ENCODE measurements at regions not wholly inside any gene's neighbourhood (a gene's known extent, or its start where the extent isn't known, plus 50 kb on each side); places are given as distances from the start of the nearest gene placed in this dataset.

DNA sequence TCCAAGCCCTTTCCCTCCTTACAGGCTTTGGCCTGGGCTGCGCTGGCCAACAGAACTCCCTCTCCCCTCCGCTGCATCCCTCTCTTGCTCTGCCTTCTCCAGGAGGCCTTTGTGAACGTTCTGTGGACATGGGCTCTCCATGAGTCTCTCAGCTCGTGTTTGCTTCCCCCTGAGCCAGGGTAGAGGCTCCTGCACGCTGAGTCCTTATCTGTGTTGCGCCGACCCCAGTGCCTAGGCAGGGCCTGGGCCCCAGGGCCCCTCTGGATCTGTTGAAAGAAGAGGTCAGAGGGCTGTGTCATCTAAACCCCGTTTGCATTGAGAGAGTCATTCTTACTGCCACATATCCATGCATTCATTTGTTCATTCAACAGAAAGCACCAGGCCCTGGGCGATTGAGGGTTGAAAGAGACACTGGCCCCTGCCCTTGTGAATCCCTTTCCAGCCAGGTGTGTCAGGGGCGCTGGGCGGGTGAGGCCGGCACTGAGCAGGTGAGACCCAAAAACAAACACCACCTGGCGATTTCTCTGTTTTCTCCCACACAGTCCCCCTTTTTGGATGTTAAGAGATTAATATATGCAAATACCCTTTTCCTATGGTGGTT, 111.2 kb upstream of the IER5L start:
- Histone ChIP-seq H3K4me3 (ENCODE audit: low read length) (no peak overlapping the region), H3K9me3 (ENCODE audit: insufficient read depth, low read depth, low read length) (no peaks in the 10 kb centered on the region), H3K27ac (ENCODE audit: low read length) (no peak overlapping the region), H3K36me3 (ENCODE audit: insufficient read depth, low read depth, low read length) (no peaks in the 10 kb centered on the region), H3K9ac (ENCODE audit: low read depth, low read length) (no peak overlapping the region), H3K4me1 (ENCODE audit: insufficient read depth, low read length) (no peaks in the 10 kb centered on the region), H3K27me3 (ENCODE audit: insufficient read depth, low read length) (no peaks in the 10 kb centered on the region)

DNA sequence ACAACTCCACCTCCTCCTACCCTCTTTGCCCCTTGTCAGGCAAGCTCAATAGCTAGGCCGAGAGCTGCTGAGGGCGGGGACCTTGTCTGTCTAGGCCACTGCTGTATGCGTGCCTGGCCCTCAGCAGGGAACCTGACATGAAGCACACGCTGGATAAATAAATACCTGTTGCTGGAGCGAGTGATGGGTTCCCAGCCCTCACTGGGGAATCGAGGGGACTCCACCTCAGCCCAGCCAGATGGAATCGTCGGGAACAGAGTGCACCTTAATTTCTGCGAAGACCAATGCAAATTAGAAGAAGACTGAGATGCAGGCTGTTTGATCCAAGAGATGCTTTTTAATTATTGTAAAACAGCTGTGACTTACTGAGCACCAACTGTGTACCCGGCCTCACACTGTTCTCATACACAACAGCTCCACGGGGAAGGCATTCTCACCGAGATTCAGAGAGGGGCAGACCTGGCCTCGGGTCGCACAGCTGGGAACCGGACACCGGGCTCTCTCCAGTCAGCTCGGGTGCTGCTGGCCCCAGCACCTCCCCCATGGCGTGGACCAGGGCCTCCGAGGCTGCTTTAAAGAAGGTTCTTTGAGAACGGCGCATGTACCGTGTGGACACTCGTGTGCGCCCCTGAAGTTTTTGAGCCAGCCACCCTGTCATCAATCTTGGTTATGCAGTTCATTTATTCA, 109.7 kb upstream of the IER5L start:
- Histone ChIP-seq H3K4me1 (ENCODE audit: insufficient read depth, low read length) (no peaks in the 10 kb centered on the region; the same call in 1 of the 2 replicates), H3K9ac (ENCODE audit: low read depth, low read length) (no peak overlapping the region), H3K9me3 (ENCODE audit: insufficient read depth, low read depth, low read length) (no peaks in the 10 kb centered on the region), H3K27me3 (ENCODE audit: insufficient read depth, low read length) (no peaks in the 10 kb centered on the region), H3K4me3 (ENCODE audit: low read length) (no peak overlapping the region), H3K27ac (ENCODE audit: low read length) (no peak overlapping the region), H3K36me3 (ENCODE audit: insufficient read depth, low read depth, low read length) (no peaks in the 10 kb centered on the region)

DNA sequence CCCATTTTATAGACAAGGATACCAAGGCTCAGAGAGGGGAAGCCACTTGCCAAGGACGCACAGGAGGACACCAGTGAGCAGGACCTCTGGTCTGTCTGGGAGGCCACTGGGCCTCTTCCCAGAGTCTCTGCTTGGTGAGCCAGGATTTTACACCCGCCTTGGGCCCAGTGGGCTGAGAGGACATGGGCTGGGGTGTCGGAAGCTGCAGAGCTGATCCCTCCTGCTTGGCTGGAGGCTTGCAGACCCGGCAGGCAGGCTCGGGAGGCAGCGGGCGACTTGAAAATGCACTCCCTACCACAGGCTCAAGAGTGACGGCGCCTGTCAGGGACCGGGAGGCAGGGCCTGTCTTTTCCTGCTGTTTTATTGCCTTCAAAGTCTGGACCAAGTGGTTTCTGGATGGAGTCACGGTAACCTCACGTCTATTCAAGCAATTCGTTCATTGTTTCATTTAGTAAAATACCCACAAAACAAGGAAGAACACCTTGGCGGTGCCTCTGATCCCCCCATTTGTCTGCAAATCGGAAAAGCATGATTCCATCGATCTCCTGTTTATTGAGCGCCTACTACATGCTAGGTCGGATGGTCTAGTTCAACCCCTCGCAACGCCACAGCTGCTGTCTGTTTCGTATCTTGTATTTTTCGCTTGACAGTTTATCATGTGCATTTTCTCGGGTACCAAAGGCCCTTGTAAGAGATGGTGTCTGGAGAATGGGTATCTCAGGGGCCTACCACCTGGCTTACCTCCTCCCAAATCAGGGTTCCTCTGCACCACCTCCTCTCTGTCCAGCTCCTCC, 108.1 kb upstream of the IER5L start:
- no peaks in the 10 kb centered on the region for H3K27me3 ChIP-seq (ENCODE audit: insufficient read depth, low read length)
- no peak overlapping the region for H3K4me3 ChIP-seq (ENCODE audit: low read length)
- H3K9me3 ChIP-seq (ENCODE audit: insufficient read depth, low read depth, low read length): no peaks in the 10 kb centered on the region
- no peak overlapping the region for H3K9ac ChIP-seq (ENCODE audit: low read depth, low read length)
- H3K36me3 ChIP-seq (ENCODE audit: insufficient read depth, low read depth, low read length): no peaks in the 10 kb centered on the region
- peaks cover 2% of the 10 kb centered on the region; the same call in 1 of the 2 replicates for H3K4me1 ChIP-seq (ENCODE audit: insufficient read depth, low read length)
- no peak overlapping the region for H3K27ac ChIP-seq (ENCODE audit: low read length)

DNA sequence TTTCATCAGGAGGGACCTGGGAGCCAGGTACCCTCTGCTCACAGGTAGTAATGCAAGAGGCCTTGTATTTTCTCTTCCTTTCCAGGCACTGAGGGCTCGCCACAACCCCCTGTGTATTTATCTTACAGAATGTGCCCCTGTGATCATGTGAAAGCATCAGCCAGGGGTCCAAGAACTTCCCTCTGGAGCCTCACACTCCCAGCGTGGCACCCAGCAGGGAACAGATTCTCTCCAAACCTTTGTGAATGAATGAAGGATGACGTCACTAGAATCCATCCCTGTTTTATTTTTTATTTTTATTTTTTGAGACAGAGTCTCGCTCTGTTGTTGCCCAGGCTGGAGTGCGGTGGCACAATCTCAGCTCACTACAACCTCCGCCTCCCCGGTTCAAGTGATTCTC, 107.3 kb upstream of the IER5L start:
- Histone ChIP-seq H3K27ac (ENCODE audit: low read length) (no peak overlapping the region), H3K9me3 (ENCODE audit: insufficient read depth, low read depth, low read length) (no peaks in the 10 kb centered on the region), H3K4me3 (ENCODE audit: low read length) (no peak overlapping the region), H3K4me1 (ENCODE audit: insufficient read depth, low read length) (peaks cover 2% of the 10 kb centered on the region; the same call in 1 of the 2 replicates), H3K36me3 (ENCODE audit: insufficient read depth, low read depth, low read length) (no peaks in the 10 kb centered on the region), H3K9ac (ENCODE audit: low read depth, low read length) (no peak overlapping the region), H3K27me3 (ENCODE audit: insufficient read depth, low read length) (no peaks in the 10 kb centered on the region)

DNA sequence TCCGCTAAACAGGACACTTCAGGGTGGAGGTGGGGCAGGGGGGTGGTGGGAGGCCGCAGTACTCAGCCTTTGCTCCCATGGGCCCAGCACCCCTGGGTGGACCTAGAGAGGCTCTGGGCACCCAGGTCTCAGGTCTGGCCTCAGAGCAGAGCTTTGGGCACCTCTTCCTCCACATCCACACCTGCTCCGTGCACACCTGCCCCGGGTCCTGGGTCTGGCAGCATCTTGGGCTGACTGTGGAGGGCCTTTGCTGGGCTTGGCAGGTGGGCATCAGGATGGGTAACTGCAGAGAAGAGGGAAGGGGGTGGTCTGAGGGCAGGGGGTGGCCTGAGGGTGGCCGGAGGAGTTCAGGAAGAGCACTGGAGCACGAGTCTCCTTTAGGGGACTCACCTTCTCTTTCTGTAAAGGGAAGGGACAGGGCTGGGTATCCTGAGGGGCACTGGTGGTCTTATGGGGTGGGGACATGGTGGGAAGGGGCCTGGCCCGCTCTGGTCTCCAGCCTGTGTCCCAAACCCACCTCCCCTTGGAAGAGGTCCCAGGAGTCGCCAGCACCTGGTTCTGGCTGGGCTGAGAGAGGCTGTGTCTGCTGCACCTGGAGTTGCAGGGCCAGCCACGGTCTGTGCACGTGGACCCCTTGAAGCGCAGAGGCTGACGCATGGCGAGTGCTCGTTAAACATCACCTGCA, 106.7 kb upstream of the IER5L start:
- no peak overlapping the region for H3K27ac ChIP-seq (ENCODE audit: low read length)

DNA sequence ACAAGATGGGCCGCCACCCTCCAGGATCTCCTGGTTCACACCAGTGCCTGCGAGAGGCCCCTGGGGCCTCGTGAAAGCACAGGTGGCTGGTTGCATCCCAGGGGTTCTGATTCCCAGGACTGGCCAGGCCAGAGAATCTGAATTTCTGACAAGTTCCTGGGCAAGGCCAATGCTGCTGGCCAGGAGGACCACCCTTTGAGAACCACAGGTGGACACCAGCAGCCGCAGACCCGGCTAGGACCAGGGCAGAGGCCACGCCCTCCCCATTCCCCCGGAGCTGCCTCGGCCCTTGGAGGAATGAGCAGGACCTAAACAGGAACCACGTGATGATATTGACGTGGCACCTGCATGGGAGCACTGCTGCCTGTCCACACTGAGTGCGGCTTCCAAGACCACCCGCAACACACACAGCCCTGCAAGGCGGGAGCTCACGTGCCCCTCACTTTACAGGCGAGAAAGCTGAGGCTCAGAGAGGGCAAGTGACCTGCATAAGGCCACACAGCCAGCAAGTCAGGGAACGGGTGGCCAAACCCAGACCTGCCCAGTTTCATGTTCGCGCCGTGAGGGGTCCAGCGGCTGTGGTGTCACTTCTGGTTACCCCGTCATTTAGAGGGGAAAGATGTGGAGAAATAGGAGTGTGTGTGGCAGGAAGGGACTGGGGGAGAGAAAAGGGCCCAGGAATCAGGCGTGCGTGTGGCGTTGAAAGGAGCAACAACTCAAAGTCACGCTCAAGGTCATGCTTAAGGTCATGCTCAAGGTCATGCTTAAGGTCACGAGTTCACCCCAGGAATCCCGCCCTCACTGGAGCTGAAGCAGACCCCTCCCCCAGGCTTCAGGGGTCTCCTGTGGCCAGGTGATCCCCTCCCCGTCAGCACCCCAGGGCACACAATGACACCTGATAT, 105.9 kb upstream of the IER5L start:
- Histone ChIP-seq H3K4me3 (ENCODE audit: low read length) (no peak overlapping the region), H3K36me3 (ENCODE audit: insufficient read depth, low read depth, low read length) (no peaks in the 10 kb centered on the region), H3K27ac (ENCODE audit: low read length) (no peak overlapping the region), H3K4me1 (ENCODE audit: insufficient read depth, low read length) (peaks cover 2% of the 10 kb centered on the region; the same call in 1 of the 2 replicates), H3K9me3 (ENCODE audit: insufficient read depth, low read depth, low read length) (no peaks in the 10 kb centered on the region), H3K27me3 (ENCODE audit: insufficient read depth, low read length) (no peaks in the 10 kb centered on the region), H3K9ac (ENCODE audit: low read depth, low read length) (no peak overlapping the region)

More for the DNA sequence above, 106.7 kb upstream of the IER5L start:
- H3K27me3 ChIP-seq (ENCODE audit: insufficient read depth, low read length): no peaks in the 10 kb centered on the region
- no peaks in the 10 kb centered on the region for H3K9me3 ChIP-seq (ENCODE audit: insufficient read depth, low read depth, low read length)
- no peak overlapping the region for H3K4me3 ChIP-seq (ENCODE audit: low read length)
- peaks cover 2% of the 10 kb centered on the region; the same call in 1 of the 2 replicates for H3K4me1 ChIP-seq (ENCODE audit: insufficient read depth, low read length)
- H3K9ac ChIP-seq (ENCODE audit: low read depth, low read length): no peak overlapping the region
- no peaks in the 10 kb centered on the region for H3K36me3 ChIP-seq (ENCODE audit: insufficient read depth, low read depth, low read length)

DNA sequence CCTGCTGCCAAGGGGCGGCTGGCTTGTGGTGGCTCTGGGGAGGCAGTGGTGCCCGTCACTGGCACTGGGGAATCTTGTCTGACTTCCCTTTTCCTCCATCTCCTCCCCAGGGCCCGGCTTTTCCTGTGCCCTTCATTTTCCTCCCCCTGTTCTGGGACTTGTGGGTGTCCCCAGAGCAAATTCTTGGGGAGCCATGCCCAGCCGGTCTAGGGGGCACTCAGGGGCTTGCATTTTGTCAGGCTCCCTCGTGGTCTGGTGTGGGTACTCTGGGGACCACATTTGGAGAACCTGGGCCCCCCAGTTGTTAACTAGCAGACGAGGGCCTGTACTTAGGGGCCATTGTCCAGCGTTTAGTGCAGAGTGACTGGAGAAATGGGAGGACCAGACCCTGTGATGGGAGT, 105.2 kb upstream of the IER5L start:
- Histone ChIP-seq H3K4me1 (ENCODE audit: insufficient read depth, low read length) (peaks cover 7% of the 10 kb centered on the region; the same call in 1 of the 2 replicates), H3K4me3 (ENCODE audit: low read length) (no peak overlapping the region), H3K27ac (ENCODE audit: low read length) (no peak overlapping the region), H3K9me3 (ENCODE audit: insufficient read depth, low read depth, low read length) (no peaks in the 10 kb centered on the region), H3K27me3 (ENCODE audit: insufficient read depth, low read length) (no peaks in the 10 kb centered on the region), H3K9ac (ENCODE audit: low read depth, low read length) (no peak overlapping the region), H3K36me3 (ENCODE audit: insufficient read depth, low read depth, low read length) (no peaks in the 10 kb centered on the region)

DNA sequence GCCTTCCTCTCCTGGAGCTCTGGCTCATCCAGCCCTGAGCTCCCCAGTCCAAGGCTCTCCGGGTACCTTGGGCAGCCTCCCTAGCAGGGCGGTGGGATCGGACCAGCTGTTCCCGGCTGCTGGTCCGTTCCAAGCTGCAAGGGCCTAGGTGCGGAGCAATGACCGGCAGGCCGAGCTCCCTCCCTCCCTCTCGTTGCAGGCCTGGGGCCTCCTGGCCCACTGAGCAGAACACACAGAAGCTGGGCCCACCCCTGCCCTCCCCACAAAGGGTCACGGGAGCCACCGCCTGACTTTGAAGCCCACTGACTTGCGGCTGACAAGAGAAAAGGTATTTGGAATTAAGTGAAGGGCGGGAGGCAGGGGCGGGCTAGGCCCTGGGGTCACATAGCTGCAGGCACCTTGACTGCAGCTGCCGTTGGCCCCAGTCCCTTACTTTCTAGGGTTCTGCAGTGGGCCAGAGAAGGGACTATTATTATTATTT, 104.7 kb upstream of the IER5L start:
- peaks cover 10% of the 10 kb centered on the region; the same call in 1 of the 2 replicates for H3K4me1 ChIP-seq (ENCODE audit: insufficient read depth, low read length)

DNA sequence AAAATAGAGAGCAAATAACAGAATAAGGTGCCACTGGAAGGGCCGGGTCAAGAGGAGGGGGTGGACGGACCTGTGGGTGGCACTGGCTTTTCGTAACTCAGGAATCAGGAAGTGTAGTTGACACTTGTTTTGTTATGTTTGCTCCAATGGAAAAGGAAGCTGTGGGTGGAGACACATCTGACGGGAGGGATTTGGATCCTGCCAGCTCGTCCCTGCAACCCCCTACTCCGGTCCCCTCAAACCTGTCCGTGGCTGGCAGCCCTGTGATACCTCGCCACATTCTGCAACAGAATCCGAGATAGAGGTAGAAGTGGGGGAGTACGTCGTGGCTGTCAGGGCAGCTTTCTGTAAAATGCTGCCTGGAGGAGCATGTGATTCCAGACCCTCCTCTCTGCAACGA, 104.2 kb upstream of the IER5L start:
- peaks cover 10% of the 10 kb centered on the region; the same call in 1 of the 2 replicates for H3K4me1 ChIP-seq (ENCODE audit: insufficient read depth, low read length)
- H3K4me3 ChIP-seq (ENCODE audit: low read length): no peak overlapping the region
- no peaks in the 10 kb centered on the region for H3K27me3 ChIP-seq (ENCODE audit: insufficient read depth, low read length)
- H3K27ac ChIP-seq (ENCODE audit: low read length): no peak overlapping the region
- no peak overlapping the region for H3K9ac ChIP-seq (ENCODE audit: low read depth, low read length)
- H3K36me3 ChIP-seq (ENCODE audit: insufficient read depth, low read depth, low read length): no peaks in the 10 kb centered on the region
- no peaks in the 10 kb centered on the region for H3K9me3 ChIP-seq (ENCODE audit: insufficient read depth, low read depth, low read length)

More for the DNA sequence above, 104.7 kb upstream of the IER5L start:
- Histone ChIP-seq H3K36me3 (ENCODE audit: insufficient read depth, low read depth, low read length) (no peaks in the 10 kb centered on the region), H3K27ac (ENCODE audit: low read length) (no peak overlapping the region), H3K9ac (ENCODE audit: low read depth, low read length) (no peak overlapping the region), H3K27me3 (ENCODE audit: insufficient read depth, low read length) (no peaks in the 10 kb centered on the region), H3K9me3 (ENCODE audit: insufficient read depth, low read depth, low read length) (no peaks in the 10 kb centered on the region), H3K4me3 (ENCODE audit: low read length) (no peak overlapping the region)

DNA sequence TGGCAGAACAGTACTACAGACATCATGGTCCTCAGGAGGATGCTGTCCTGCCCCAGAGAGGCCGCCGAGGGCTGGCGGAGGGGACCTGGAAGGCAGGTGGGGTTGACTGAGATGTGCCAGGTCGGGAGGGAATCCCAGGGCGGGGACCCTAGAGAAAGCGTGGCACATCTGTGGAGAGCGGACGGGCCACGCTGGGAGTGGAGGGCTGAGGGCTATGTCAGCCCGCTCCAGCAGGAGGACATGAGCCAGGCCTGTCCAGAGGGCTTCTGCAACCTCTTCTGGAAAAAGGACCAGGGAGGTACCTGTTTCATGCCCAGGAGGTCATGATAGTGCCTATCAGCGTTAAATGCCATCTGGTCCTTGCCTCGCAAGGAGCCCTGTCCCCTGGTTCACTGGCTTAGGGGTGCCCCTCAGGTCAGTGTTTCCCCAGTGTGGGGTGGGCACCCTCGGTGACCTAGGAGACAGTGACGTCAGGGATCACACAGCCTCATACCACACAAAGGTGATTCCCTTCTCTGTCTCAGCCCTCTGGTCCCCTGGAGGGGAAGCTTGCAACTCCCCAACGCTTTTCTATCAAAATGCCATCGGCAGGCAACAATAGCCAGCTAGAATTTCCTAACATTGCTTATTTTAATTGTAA, 103.6 kb upstream of the IER5L start:
- H3K9ac ChIP-seq (ENCODE audit: low read depth, low read length): no peak overlapping the region
- H3K4me1 ChIP-seq (ENCODE audit: insufficient read depth, low read length): peaks cover 13% of the 10 kb centered on the region; the same call in 1 of the 2 replicates
- no peak overlapping the region for H3K27ac ChIP-seq (ENCODE audit: low read length)
- H3K36me3 ChIP-seq (ENCODE audit: insufficient read depth, low read depth, low read length): no peaks in the 10 kb centered on the region
- H3K4me3 ChIP-seq (ENCODE audit: low read length): no peak overlapping the region; the same call in 1 of the 2 replicates
- H3K27me3 ChIP-seq (ENCODE audit: insufficient read depth, low read length): no peaks in the 10 kb centered on the region
- H3K9me3 ChIP-seq (ENCODE audit: insufficient read depth, low read depth, low read length): no peaks in the 10 kb centered on the region
